Naive thymus-derived CD4-positive, alpha-beta T cell (primary cell): ENCODE measurements at regions not wholly inside any gene's neighbourhood (a gene's known extent, or its start where the extent isn't known, plus 50 kb on each side); places are given as distances from the start of the nearest gene placed in this dataset.

Experiments
- ATAC-seq: fragments of 150-1000 bp; cut with Tn5 transposase; 2 replicates; pipeline ENCODE4 v1.10.0; 2021; ENCODE audit warnings: mild to moderate bottlenecking, moderate library complexity
- CTCF ChIA-PET: fragments of 350-600 bp; sonication (Branson Sonifier 250); formaldehyde crosslinking; loops from one replicate; lab custom pipeline; 2021; ENCODE audit warnings: antibody characterized with exemption; lab: Charles Lee
- POLR2A ChIA-PET: fragments of 350-600 bp; sonication (Branson Sonifier 250); formaldehyde crosslinking; loops from one replicate; lab custom pipeline; 2021; ENCODE audit warnings: antibody characterized with exemption, inconsistent platforms; lab: Charles Lee
- DNase-seq, 9 donors: peaks; one replicate each; pipeline versions ENCODE4 v3.0.0 to v3.0.0-alpha.2; 2020 to 2022; ENCODE audit warnings: mixed read lengths in 1 of 9
- H3K27ac ChIP-seq: one replicate; pipeline ENCODE4 v1.7.0; 2013; ENCODE audit warnings: mild to moderate bottlenecking, low read depth, low read length, moderate library complexity
- H3K27me3 ChIP-seq, 2 donors: one replicate each; pipeline ENCODE4 v1.7.0; 2013; ENCODE audit warnings: low read length in 2 of 2, mild to moderate bottlenecking in 2 of 2, moderate library complexity in 2 of 2; ENCODE audit not compliant: control insufficient read depth in 2 of 2, insufficient read depth in 2 of 2
- H3K36me3 ChIP-seq, 3 experiments: 1 replicate in 2 of 3; 2 replicates in 1 of 3; pipeline ENCODE4 v1.7.0; 2013; ENCODE audit warnings: low read length in 3 of 3, mild to moderate bottlenecking in 3 of 3, moderate library complexity in 1 of 3; ENCODE audit not compliant: insufficient read depth in 3 of 3, control insufficient read depth in 2 of 3
- H3K4me1 ChIP-seq, 2 donors: one replicate each; pipeline ENCODE4 v1.7.0; 2013; ENCODE audit warnings: low read length in 2 of 2, mild to moderate bottlenecking in 2 of 2, moderate library complexity in 1 of 2; ENCODE audit not compliant: control insufficient read depth in 2 of 2, insufficient read depth in 2 of 2
- H3K4me3 ChIP-seq: 2 replicates; pipeline ENCODE4 v1.7.0; 2013; ENCODE audit warnings: mild to moderate bottlenecking, low read length
- H3K9me3 ChIP-seq, 3 experiments: 1 replicate in 2 of 3; 2 replicates in 1 of 3; pipeline ENCODE4 v1.7.0; 2013; ENCODE audit warnings: low read length in 3 of 3; ENCODE audit not compliant: control insufficient read depth in 2 of 3
- H3K27ac Mint-ChIP-seq, 9 donors: one replicate each; pipeline ENCODE4 v1.8.0; 2020 to 2022; ENCODE audit warnings: mixed read lengths in 9 of 9, mild to moderate bottlenecking in 8 of 9, moderate library complexity in 5 of 9, inconsistent platforms in 2 of 9
- H3K27me3 Mint-ChIP-seq, 5 donors: one replicate each; pipeline ENCODE4 v1.8.0; 2021 to 2022; ENCODE audit warnings: mixed read lengths in 5 of 5, mild to moderate bottlenecking in 1 of 5
- H3K36me3 Mint-ChIP-seq, 5 donors: one replicate each; pipeline ENCODE4 v1.8.0; 2020 to 2022; ENCODE audit warnings: mixed read lengths in 5 of 5, mild to moderate bottlenecking in 3 of 5, inconsistent platforms in 1 of 5
- H3K4me1 Mint-ChIP-seq, 7 donors: one replicate each; pipeline ENCODE4 v1.8.0; 2020 to 2022; ENCODE audit warnings: mixed read lengths in 7 of 7, mild to moderate bottlenecking in 3 of 7, inconsistent platforms in 1 of 7
- H3K4me3 Mint-ChIP-seq, 10 donors: one replicate each; pipeline ENCODE4 v1.8.0; 2020 to 2022; ENCODE audit warnings: mild to moderate bottlenecking in 10 of 10, mixed read lengths in 10 of 10, moderate library complexity in 6 of 10, inconsistent platforms in 2 of 10
- H3K9me3 Mint-ChIP-seq, 11 donors: one replicate each; pipeline ENCODE4 v1.8.0; 2020 to 2022; ENCODE audit warnings: mixed read lengths in 11 of 11, mild to moderate bottlenecking in 4 of 11, inconsistent platforms in 1 of 11, moderate library complexity in 1 of 11
- intact Hi-C, 2 donors: fragments of 100-400 bp; cut with micrococcal nuclease; formaldehyde crosslinking; loops; one replicate each; pipeline ENCODE4 v1.15.1; 2023

DNA sequence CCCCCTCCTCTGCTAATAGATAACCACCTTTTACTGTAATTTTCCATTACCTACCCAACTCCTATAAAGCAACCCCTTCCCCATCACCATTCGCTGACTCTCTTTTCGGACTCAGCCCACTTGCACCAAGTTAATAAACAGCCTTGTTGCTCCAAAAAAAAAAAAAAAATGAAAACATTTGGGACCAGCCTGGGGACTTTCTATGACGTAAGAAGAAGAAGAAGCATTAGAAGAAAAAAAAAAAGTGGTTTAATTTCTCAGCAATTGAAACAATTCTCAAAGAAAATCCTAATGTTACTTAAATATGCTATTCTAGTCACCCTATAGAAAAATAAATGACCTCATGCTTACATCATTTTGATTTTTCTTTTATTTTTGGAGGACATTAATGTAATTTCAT is 301.5 kb upstream of the ANO3 start:
- ChIA-PET CTCF (no interaction called here), POLR2A (no interaction called here)
- H3K9me3 Mint-ChIP-seq = peaks cover 0 to 23% (median 5%) of the 10 kb centered on the region in 11 donors

DNA sequence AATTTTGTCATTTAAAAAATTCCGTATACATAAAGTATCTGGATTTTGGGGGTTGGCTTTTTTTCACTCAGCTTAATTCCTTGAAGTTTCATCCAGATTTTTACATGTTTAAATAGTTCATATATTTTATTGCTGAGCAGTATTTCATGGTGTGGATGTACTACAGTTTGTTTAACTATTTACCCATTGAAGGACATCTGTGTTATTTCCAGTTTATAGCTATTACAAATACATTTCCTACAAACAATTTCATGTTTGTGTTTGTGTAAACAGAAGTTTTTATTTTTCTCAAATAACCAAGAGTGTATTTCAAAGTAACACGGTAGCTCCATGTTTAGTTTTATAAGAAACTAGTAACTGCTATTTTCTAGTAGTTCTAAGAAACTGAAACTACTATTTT is 299.7 kb upstream of the ANO3 start:
- H3K27ac Mint-ChIP-seq = no peak overlapping the region
- H3K27me3 Mint-ChIP-seq = no peaks in the 10 kb centered on the region
- no peaks in the 10 kb centered on the region for H3K4me1 Mint-ChIP-seq
- no peaks in the 10 kb centered on the region for H3K27me3 ChIP-seq
- H3K9me3 Mint-ChIP-seq = peaks cover 0 to 21% (median 2%) of the 10 kb centered on the region in 11 donors
- no peaks in the 10 kb centered on the region for H3K4me1 ChIP-seq
- no peak overlapping the region for H3K27ac ChIP-seq
- intact Hi-C loops = no loop called here
- ATAC-seq = no peak
- H3K9me3 ChIP-seq = no peaks in the 10 kb centered on the region
- no peaks in the 10 kb centered on the region for H3K36me3 ChIP-seq
- H3K4me3 ChIP-seq = no peak overlapping the region
- no peaks in the 10 kb centered on the region for H3K36me3 Mint-ChIP-seq
- DNase-seq = no peak
- ChIA-PET POLR2A (no interaction called here), CTCF (interaction anchor here (0.6 kb wide), 1 partner anchor 8 kb away, joined by 5 read pairs; no protein-coding TSS in a partner anchor)
- no peak overlapping the region for H3K4me3 Mint-ChIP-seq

More for the DNA sequence above, 301.5 kb upstream of the ANO3 start:
- Mint-ChIP-seq H3K4me1 (no peaks in the 10 kb centered on the region), H3K27ac (no peak overlapping the region), H3K36me3 (no peaks in the 10 kb centered on the region), H3K4me3 (no peak overlapping the region), H3K27me3 (no peaks in the 10 kb centered on the region)
- Histone ChIP-seq H3K36me3 (no peaks in the 10 kb centered on the region), H3K27ac (no peak overlapping the region), H3K4me1 (no peaks in the 10 kb centered on the region), H3K9me3 (no peaks in the 10 kb centered on the region), H3K27me3 (no peaks in the 10 kb centered on the region), H3K4me3 (no peak overlapping the region)
- ATAC-seq (no peak), DNase-seq (no peak)
- intact Hi-C loops = no loop called here

GRCh38 chr11:26035696-26036095 is 296.2 kb upstream of the ANO3 start:
- no peak overlapping the region for H3K4me3 Mint-ChIP-seq
- H3K36me3 Mint-ChIP-seq = no peaks in the 10 kb centered on the region
- ChIA-PET POLR2A (no interaction called here), CTCF (no interaction called here)
- no peaks in the 10 kb centered on the region for H3K27me3 Mint-ChIP-seq
- H3K4me3 ChIP-seq = no peak overlapping the region
- H3K4me1 Mint-ChIP-seq = no peaks in the 10 kb centered on the region
- no peaks in the 10 kb centered on the region for H3K36me3 ChIP-seq
- DNase-seq = no peak
- H3K9me3 Mint-ChIP-seq = peaks cover 0 to 20% (median 4%) of the 10 kb centered on the region in 11 donors
- H3K4me1 ChIP-seq = no peaks in the 10 kb centered on the region
- no peak for ATAC-seq
- intact Hi-C loops = no loop called here
- no peak overlapping the region for H3K27ac ChIP-seq
- H3K27ac Mint-ChIP-seq = no peak overlapping the region
- no peaks in the 10 kb centered on the region for H3K27me3 ChIP-seq
- H3K9me3 ChIP-seq = no peaks in the 10 kb centered on the region

- Mint-ChIP-seq H3K4me1 (no peaks in the 10 kb centered on the region), H3K9me3 (peaks cover 0 to 20% (median 4%) of the 10 kb centered on the region in 11 donors), H3K27me3 (no peaks in the 10 kb centered on the region), H3K36me3 (no peaks in the 10 kb centered on the region), H3K4me3 (no peak overlapping the region), H3K27ac (no peak overlapping the region)
- ChIA-PET CTCF (no interaction called here), POLR2A (no interaction called here)
- H3K36me3 ChIP-seq = no peaks in the 10 kb centered on the region
- no peak overlapping the region for H3K27ac ChIP-seq
- no peaks in the 10 kb centered on the region for H3K27me3 ChIP-seq
- DNase-seq (no peak), ATAC-seq (no peak)
- no peaks in the 10 kb centered on the region for H3K9me3 ChIP-seq
- no peaks in the 10 kb centered on the region for H3K4me1 ChIP-seq
- no peak overlapping the region for H3K4me3 ChIP-seq
- intact Hi-C loops = no loop called here
Observed at GRCh38 chr11:26037716-26038115, 294.2 kb upstream of the ANO3 start.

- H3K9me3 ChIP-seq = no peaks in the 10 kb centered on the region
- H3K27me3 ChIP-seq = no peaks in the 10 kb centered on the region
- no peaks in the 10 kb centered on the region for H3K4me1 ChIP-seq
- H3K36me3 ChIP-seq = no peaks in the 10 kb centered on the region
- CTCF ChIA-PET = interaction anchor here (0.6 kb wide), 1 partner anchor 8 kb away, joined by 5 read pairs; no protein-coding TSS in a partner anchor
- Mint-ChIP-seq H3K4me1 (no peaks in the 10 kb centered on the region), H3K27me3 (no peaks in the 10 kb centered on the region), H3K9me3 (peaks cover 0 to 9% (median 4%) of the 10 kb centered on the region in 11 donors), H3K27ac (no peak overlapping the region), H3K4me3 (no peak overlapping the region), H3K36me3 (no peaks in the 10 kb centered on the region)
- H3K4me3 ChIP-seq = no peak overlapping the region
- ATAC-seq (no peak), DNase-seq (no peak)
- POLR2A ChIA-PET = no interaction called here
- intact Hi-C loops = no loop called here
- no peak overlapping the region for H3K27ac ChIP-seq
Observed at GRCh38 chr11:26040339-26040738, 291.6 kb upstream of the ANO3 start.

DNA sequence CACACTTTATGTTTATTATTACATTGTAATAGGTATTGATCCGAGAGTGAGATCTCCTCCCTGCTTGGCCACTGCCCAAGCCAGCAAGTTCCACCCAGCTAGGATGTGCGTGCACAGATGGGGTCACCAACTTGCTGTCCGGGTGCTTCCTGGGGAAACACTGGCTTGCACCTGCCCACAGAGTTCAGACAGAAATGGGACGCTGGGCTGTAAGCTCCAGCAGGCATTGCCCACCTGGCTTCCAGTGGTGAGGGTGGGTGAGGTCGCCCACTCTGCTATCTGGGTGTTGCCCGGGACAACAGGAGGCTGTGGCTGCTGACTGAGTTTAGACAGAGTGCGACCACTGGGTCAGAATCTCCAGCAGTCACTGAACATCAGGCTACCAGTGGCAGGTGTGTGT is 289.8 kb upstream of the ANO3 start:
- Mint-ChIP-seq H3K4me1 (no peaks in the 10 kb centered on the region), H3K9me3 (peaks cover 0 to 7% (median 4%) of the 10 kb centered on the region in 11 donors), H3K27me3 (no peaks in the 10 kb centered on the region), H3K27ac (no peak overlapping the region), H3K4me3 (no peak overlapping the region), H3K36me3 (no peaks in the 10 kb centered on the region)
- intact Hi-C loops = no loop called here
- Histone ChIP-seq H3K9me3 (no peaks in the 10 kb centered on the region), H3K27me3 (no peaks in the 10 kb centered on the region), H3K36me3 (no peaks in the 10 kb centered on the region), H3K4me3 (no peak overlapping the region), H3K27ac (no peak overlapping the region), H3K4me1 (no peaks in the 10 kb centered on the region)
- CTCF ChIA-PET = no interaction called here
- DNase-seq (no peak), ATAC-seq (no peak)
- POLR2A ChIA-PET = no interaction called here

- no peak overlapping the region for H3K27ac Mint-ChIP-seq
- no peaks in the 10 kb centered on the region for H3K36me3 Mint-ChIP-seq
- ATAC-seq (no peak), DNase-seq (no peak)
- no peaks in the 10 kb centered on the region for H3K4me1 Mint-ChIP-seq
- intact Hi-C loops = no loop called here
- Histone ChIP-seq H3K27me3 (no peaks in the 10 kb centered on the region), H3K4me3 (no peak overlapping the region), H3K36me3 (no peaks in the 10 kb centered on the region), H3K27ac (no peak overlapping the region), H3K9me3 (no peaks in the 10 kb centered on the region), H3K4me1 (no peaks in the 10 kb centered on the region)
- no peaks in the 10 kb centered on the region for H3K27me3 Mint-ChIP-seq
- POLR2A ChIA-PET = no interaction called here
- H3K9me3 Mint-ChIP-seq = peaks cover 0 to 7% (median 0%) of the 10 kb centered on the region in 11 donors
- H3K4me3 Mint-ChIP-seq = no peak overlapping the region
- CTCF ChIA-PET = no interaction called here
Observed at GRCh38 chr11:26043665-26044064, 288.3 kb upstream of the ANO3 start.
